HL-60 (cell line): ENCODE measurements at regions not wholly inside any gene's neighbourhood (a gene's known extent, or its start where the extent isn't known, plus 50 kb on each side); places are given as distances from the start of the nearest gene placed in this dataset.
A peak's percentile ranks its signal among the peaks of the same experiment; 100 is the strongest.

ENCODE experiments used
- DNase-seq, 2 experiments: peaks; one replicate each; pipeline ENCODE4 v3.0.0-alpha.2; 2010 to 2020; ENCODE audit warnings: low read depth in 1 of 2, low spot score in 1 of 2
- H3K27ac ChIP-seq: fragments of 250-450 bp; sonication (Bioruptor Pico); replicated peaks from 2 replicates; pipeline ENCODE4 v1.5.1; 2020; ENCODE audit warnings: mild to moderate bottlenecking, moderate library complexity
- H3K27me3 ChIP-seq: fragments of 250-450 bp; sonication (Bioruptor Pico); 2 replicates; pipeline ENCODE4 v1.5.1; 2021; ENCODE audit warnings: mild to moderate bottlenecking, moderate library complexity; ENCODE audit not compliant: insufficient read depth, poor library complexity, severe bottlenecking
- H3K4me3 ChIP-seq: replicated peaks from 2 replicates; pipeline ENCODE4 v1.5.1; 2011; ENCODE audit warnings: mild to moderate bottlenecking, control low read depth, low read length; ENCODE audit not compliant: insufficient read depth
- GABPA ChIP-seq: IDR thresholded peaks from 2 replicates; pipeline ENCODE4 v1.6.1; 2012; ENCODE audit warnings: low read depth
- POLR2AphosphoS5 ChIP-seq: IDR thresholded peaks from 2 replicates; pipeline ENCODE4 v1.6.1; 2012; ENCODE audit warnings: low read depth
- SPI1 ChIP-seq: IDR thresholded peaks from 2 replicates; pipeline ENCODE4 v1.6.1; 2012; ENCODE audit warnings: low read depth, mild to moderate bottlenecking, borderline replicate concordance
- TF ChIP-seq, protein P1 (sequence below): IDR thresholded peaks from one replicate; pipeline ENCODE4 v1.5.1; 2011; ENCODE audit warnings: low read length, control low read depth, inconsistent platforms; ENCODE audit not compliant: insufficient read depth
- TF ChIP-seq, protein P2 (sequence below): IDR thresholded peaks from 2 replicates; pipeline ENCODE4 v1.6.1; 2012; ENCODE audit warnings: low read depth; ENCODE audit not compliant: insufficient replicate concordance

DNA sequence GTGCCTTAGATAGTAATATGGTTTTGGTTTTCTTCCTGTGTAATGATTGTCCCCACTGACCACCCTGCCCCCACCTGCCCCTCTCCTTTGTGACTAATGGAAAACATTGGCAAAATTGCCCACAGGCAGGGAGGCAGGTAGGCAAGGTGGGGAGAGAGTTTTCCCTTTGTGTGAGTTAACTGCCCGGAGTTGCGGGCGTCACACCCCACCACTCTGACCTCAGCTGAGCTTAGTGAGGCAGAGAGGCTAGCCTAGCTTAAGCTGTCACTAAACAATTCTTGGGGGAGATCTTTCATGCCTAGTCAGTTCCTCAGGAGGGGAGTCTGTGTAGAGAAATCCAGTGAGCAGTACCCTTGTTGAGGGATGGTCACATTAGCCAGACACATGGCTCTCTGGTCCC lies 245.3 kb downstream of the BCOR start:
- TF ChIP-seq SPI1 (no peak), POLR2AphosphoS5 (no peak), GABPA (no peak)
- TF ChIP-seq, protein P1, sequence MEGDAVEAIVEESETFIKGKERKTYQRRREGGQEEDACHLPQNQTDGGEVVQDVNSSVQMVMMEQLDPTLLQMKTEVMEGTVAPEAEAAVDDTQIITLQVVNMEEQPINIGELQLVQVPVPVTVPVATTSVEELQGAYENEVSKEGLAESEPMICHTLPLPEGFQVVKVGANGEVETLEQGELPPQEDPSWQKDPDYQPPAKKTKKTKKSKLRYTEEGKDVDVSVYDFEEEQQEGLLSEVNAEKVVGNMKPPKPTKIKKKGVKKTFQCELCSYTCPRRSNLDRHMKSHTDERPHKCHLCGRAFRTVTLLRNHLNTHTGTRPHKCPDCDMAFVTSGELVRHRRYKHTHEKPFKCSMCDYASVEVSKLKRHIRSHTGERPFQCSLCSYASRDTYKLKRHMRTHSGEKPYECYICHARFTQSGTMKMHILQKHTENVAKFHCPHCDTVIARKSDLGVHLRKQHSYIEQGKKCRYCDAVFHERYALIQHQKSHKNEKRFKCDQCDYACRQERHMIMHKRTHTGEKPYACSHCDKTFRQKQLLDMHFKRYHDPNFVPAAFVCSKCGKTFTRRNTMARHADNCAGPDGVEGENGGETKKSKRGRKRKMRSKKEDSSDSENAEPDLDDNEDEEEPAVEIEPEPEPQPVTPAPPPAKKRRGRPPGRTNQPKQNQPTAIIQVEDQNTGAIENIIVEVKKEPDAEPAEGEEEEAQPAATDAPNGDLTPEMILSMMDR = no peak
- TF ChIP-seq, protein P2, sequence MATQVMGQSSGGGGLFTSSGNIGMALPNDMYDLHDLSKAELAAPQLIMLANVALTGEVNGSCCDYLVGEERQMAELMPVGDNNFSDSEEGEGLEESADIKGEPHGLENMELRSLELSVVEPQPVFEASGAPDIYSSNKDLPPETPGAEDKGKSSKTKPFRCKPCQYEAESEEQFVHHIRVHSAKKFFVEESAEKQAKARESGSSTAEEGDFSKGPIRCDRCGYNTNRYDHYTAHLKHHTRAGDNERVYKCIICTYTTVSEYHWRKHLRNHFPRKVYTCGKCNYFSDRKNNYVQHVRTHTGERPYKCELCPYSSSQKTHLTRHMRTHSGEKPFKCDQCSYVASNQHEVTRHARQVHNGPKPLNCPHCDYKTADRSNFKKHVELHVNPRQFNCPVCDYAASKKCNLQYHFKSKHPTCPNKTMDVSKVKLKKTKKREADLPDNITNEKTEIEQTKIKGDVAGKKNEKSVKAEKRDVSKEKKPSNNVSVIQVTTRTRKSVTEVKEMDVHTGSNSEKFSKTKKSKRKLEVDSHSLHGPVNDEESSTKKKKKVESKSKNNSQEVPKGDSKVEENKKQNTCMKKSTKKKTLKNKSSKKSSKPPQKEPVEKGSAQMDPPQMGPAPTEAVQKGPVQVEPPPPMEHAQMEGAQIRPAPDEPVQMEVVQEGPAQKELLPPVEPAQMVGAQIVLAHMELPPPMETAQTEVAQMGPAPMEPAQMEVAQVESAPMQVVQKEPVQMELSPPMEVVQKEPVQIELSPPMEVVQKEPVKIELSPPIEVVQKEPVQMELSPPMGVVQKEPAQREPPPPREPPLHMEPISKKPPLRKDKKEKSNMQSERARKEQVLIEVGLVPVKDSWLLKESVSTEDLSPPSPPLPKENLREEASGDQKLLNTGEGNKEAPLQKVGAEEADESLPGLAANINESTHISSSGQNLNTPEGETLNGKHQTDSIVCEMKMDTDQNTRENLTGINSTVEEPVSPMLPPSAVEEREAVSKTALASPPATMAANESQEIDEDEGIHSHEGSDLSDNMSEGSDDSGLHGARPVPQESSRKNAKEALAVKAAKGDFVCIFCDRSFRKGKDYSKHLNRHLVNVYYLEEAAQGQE = no peak
- no peaks in the 10 kb centered on the region for H3K27me3 ChIP-seq
- H3K4me3 ChIP-seq = no peak overlapping the region
- no peak for DNase-seq
- H3K27ac ChIP-seq = no peak overlapping the region

DNA sequence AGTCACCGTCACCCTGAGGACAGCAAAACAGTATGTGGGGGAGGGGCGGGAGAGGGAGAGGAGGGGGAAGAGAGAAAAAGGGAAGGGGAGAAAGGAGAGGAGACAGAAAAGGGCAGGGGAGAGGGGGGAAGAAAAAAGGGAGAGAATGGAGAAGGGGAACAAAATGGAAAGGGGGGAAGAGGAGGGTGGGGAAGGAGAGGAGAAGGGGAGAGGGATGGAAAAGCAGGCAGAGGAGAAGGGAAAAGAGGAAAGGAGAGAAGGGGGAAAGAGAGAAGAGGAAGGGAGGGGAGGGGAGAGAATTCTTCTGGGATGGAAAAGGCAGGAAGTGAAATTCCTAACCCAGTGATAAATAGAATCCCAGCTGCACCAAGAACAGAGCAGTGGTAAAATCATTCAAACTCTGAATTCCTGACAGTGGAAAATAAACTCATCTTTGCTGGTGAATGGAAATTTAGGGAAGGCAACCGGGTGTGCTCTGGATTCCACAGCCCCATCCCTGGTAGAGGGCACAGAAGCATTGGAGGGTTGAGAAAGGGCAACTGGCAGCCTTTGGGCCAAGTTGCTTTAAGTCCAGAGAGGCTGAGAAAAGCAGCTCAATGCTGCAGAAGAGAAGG lies 244.2 kb downstream of the BCOR start:
- no peak overlapping the region for H3K4me3 ChIP-seq

DNA sequence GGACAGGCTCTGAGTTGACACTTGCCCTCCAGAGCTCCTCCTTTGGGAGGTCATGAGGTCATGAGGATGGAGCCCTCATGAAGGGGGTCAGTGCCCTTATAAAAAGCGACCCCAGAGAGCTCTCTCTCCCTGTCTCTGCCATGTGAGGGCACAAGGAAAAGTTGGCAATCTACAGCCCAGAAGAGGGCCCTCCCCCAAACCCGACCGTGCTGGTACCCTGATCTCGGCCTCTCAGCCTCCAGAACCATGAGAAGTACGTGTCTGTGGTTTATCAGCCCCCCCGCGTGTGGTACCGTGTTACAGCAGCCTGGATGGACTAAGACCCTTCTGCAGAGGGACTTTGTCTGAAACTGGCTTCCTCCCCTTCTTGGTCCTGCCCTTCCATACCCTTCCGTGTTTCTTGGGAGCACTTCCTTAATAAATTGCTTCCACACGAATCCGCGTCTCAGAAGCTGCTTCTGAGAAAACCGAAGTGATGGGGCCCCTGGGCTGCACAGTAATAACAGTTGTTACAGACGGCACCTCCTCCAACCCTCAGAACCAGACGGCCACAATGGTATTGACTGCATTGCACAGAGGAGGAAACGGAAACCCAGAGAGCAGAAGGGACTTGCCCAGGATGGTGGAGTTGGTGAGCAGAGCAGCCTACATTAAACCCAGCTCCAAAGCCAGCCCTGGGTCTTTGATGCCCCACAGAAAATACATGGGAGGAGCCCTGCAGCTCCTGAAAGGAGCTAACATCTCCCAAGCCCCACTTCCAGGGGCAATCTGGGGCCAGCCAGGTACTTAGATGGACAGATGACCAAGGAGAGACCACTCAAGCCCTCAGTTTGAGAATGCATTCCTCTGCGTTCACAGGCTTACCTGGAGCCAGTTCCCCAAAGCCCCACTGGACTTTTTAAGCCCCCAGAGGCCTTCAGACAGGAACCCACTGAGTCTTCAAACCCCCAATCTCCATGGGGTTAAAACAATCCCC lies 242.7 kb downstream of the BCOR start:
- peak; percentile 67 to 81 for DNase-seq
- H3K27me3 ChIP-seq = no peaks in the 10 kb centered on the region
- 0 out of 2 replicates have a peak, but pooled peaks have one; percentile 28 for TF ChIP-seq POLR2AphosphoS5
- no peak; the same call in 1 of the 2 replicates for TF ChIP-seq GABPA
- TF ChIP-seq, protein P2 = no peak
- peak; percentile 44 for TF ChIP-seq SPI1
- no peak overlapping the region for H3K4me3 ChIP-seq
- H3K27ac ChIP-seq = peak overlapping the region; percentile 57

More for the DNA sequence above, 244.2 kb downstream of the BCOR start:
- H3K27me3 ChIP-seq = no peaks in the 10 kb centered on the region
- H3K27ac ChIP-seq = no peak overlapping the region
- TF ChIP-seq GABPA = no peak
- no peak for DNase-seq

DNA sequence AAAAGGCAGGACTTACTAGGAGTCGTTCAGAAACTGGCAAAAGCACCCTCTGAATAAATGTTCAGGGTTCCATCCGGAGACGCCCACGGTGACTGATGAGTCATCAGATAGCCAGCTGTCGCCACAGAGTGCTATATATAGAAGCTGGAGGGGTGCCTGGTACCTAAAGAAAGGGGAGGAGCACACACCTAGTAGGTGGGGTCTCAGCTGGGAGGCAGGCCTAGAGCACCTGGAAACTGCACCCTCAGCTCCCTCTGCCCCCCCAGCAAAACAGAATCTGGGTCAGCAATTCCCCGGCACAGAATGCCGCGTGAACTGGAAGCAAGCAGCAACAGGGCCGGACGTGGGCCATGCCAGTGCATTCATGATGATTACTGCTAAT lies 242.0 kb downstream of the BCOR start:
- DNase-seq = peak in 1 of 2 experiments; percentile 32
- Histone ChIP-seq H3K4me3 (no peak overlapping the region), H3K27ac (peak overlapping the region; percentile 57), H3K27me3 (no peaks in the 10 kb centered on the region)
- TF ChIP-seq, protein P1 = no peak
- TF ChIP-seq SPI1 (no peak), GABPA (no peak), POLR2AphosphoS5 (no peak)
- TF ChIP-seq, protein P2 = no peak
